HCT116 (cell line): ENCODE measurements at regions not wholly inside any gene's neighbourhood (a gene's known extent, or its start where the extent isn't known, plus 50 kb on each side); places are given as distances from the start of the nearest gene placed in this dataset.

Experiments used
- CTCF ChIP-seq, 3 experiments: fragments of 200-600 bp in 1 of 3; sonication (generic) in 1 of 3; IDR thresholded peaks in 2 of 3; conservative IDR thresholded peaks in 1 of 3; 2 replicates each; pipeline ENCODE4 v1.5.1; 2012 to 2017; ENCODE audit warnings: low read depth in 2 of 3, low read length in 2 of 3, antibody characterized with exemption in 1 of 3, borderline replicate concordance in 1 of 3, control low read depth in 1 of 3, mild to moderate bottlenecking in 1 of 3, mixed read lengths in 1 of 3, mixed run types in 1 of 3, moderate library complexity in 1 of 3; ENCODE audit not compliant: insufficient read depth in 1 of 3
- REST ChIP-seq: IDR thresholded peaks from 2 replicates; pipeline ENCODE4 v1.6.1; 2012; ENCODE audit warnings: low read depth

GRCh38 chr3:44090036-44090435 lies 151.7 kb upstream of the TOPAZ1 start:
- TF ChIP-seq REST (no peak), CTCF (IDR thresholded peaks at IDR 0.05 in 2 of 3, conservative IDR thresholded peaks at IDR 0.05 in 1 of 3; ENCODE audit: borderline replicate concordance in 1 of 3, insufficient read depth in 1 of 3, low read depth in 2 of 3, low read length in 2 of 3) (no peak)
